HepG2 (cell line): ENCODE measurements at regions not wholly inside any gene's neighbourhood (a gene's known extent, or its start where the extent isn't known, plus 50 kb on each side); places are given as distances from the start of the nearest gene placed in this dataset.

Source experiments
- ATAC-seq: fragments of 200-7000 bp; cut with Tn5 transposase; 3 replicates; pipeline ENCODE4 v1.9.1; 2020; ENCODE audit warnings: mild to moderate bottlenecking, moderate library complexity
- BruUV-seq: library from RNA; stranded (reverse); fragments of 400-500 nt; replicated peaks from 2 replicates; lab custom pipeline; 2021; lab: Mats Ljungman, UMichigan
- CTCF ChIA-PET: fragments of 300-600 bp; formaldehyde crosslinking; extraction: SDS; loops from one replicate; lab custom pipeline; 2021; ENCODE audit warnings: low total read pairs, inconsistent platforms, low intra/inter-chr PET ratio; lab: Yijun Ruan, JAX
- POLR2A ChIA-PET: fragments of 350-600 bp; sonication (Branson Sonifier 250); formaldehyde crosslinking; loops from one replicate; lab custom pipeline; 2020; ENCODE audit warnings: antibody characterized with exemption, inconsistent platforms; lab: Yijun Ruan, JAX
- DNase-seq: peaks from one replicate; pipeline ENCODE4 v3.0.0-alpha.2; 2015; ENCODE audit warnings: low spot score
- FAIRE-seq: peaks from 3 replicates; lab custom pipeline; 2011; peaks lifted over from hg19 to GRCh38; lab: Jason Lieb, UNC
- H2AFZ ChIP-seq: one replicate; pipeline ENCODE4 v1.6.1; 2011; ENCODE audit warnings: low read length, inconsistent platforms
- H3K27ac ChIP-seq: fragments of 300-600 bp; 3 replicates; pipeline ENCODE4 v1.8.0; 2011; ENCODE audit warnings: mixed run types, mild to moderate bottlenecking, mixed read lengths, low read length, inconsistent platforms; ENCODE audit not compliant: insufficient read depth; ENCODE audit errors: extremely low read length
- H3K27me3 ChIP-seq, 2 experiments: fragments of 200-600 bp in 1 of 2; 2 replicates in 1 of 2; 3 replicates in 1 of 2; pipeline versions ENCODE4 v1.6.0 to v1.8.0; 2011; ENCODE audit warnings: low read length in 2 of 2, mild to moderate bottlenecking in 2 of 2, moderate library complexity in 2 of 2, inconsistent platforms in 1 of 2; ENCODE audit not compliant: insufficient read depth in 2 of 2, control insufficient read depth in 1 of 2
- H3K36me3 ChIP-seq, 2 experiments: fragments of 200-600 bp in 1 of 2; replicated peaks in 1 of 2; 2 replicates in 1 of 2; 3 replicates in 1 of 2; pipeline versions ENCODE4 v1.5.1 to v1.8.0; 2011; ENCODE audit warnings: low read length in 2 of 2, inconsistent platforms in 1 of 2; ENCODE audit not compliant: insufficient read depth in 2 of 2, control insufficient read depth in 1 of 2
- H3K4me1 ChIP-seq: 2 replicates; pipeline ENCODE4 v1.5.1; 2012; ENCODE audit warnings: low read length, inconsistent platforms; ENCODE audit not compliant: insufficient read depth
- H3K4me2 ChIP-seq: 2 replicates; pipeline ENCODE4 v1.6.0; 2011; ENCODE audit warnings: low read depth, low read length, inconsistent platforms
- H3K4me3 ChIP-seq, 3 experiments: fragments of 200-600 bp in 1 of 3; sonication (generic), shearing (Covaris generic) in 1 of 3; replicated peaks in 1 of 3; 2 replicates each; pipeline ENCODE4 v1.5.1; 2011 to 2016; ENCODE audit warnings: low read length in 3 of 3, inconsistent platforms in 2 of 3, low read depth in 2 of 3, mild to moderate bottlenecking in 2 of 3, control low read depth in 1 of 3, mixed read lengths in 1 of 3; ENCODE audit not compliant: insufficient read depth in 1 of 3
- H3K79me2 ChIP-seq: one replicate; pipeline ENCODE4 v1.6.1; 2011; ENCODE audit warnings: low read length, inconsistent platforms; ENCODE audit not compliant: insufficient read depth
- H3K9ac ChIP-seq: 2 replicates; pipeline ENCODE4 v1.6.0; 2011; ENCODE audit warnings: mild to moderate bottlenecking, low read depth, low read length, inconsistent platforms; ENCODE audit not compliant: insufficient read depth
- H3K9me3 ChIP-seq: 2 replicates; pipeline ENCODE4 v1.5.1; 2012; ENCODE audit warnings: mild to moderate bottlenecking, low read length
- H4K20me1 ChIP-seq: 2 replicates; pipeline ENCODE4 v1.6.0; 2011; ENCODE audit warnings: inconsistent platforms, mild to moderate bottlenecking, low read length, moderate library complexity; ENCODE audit not compliant: insufficient read depth
- MAFF ChIP-seq: IDR thresholded peaks from 2 replicates; pipeline ENCODE4 v1.6.1; 2011; ENCODE audit warnings: low read depth, low read length, improper control_type of control experiment
- MXD4 ChIP-seq: IDR thresholded peaks from 2 replicates; pipeline ENCODE4 v1.6.1; 2016; ENCODE audit warnings: mild to moderate bottlenecking, missing biosample characterization, missing genetic modification reagents
- PAX8 ChIP-seq: sonication (generic); formaldehyde crosslinking; IDR thresholded peaks from 2 replicates; pipeline ENCODE4 v1.8.0; 2022; ENCODE audit warnings: mild to moderate bottlenecking, missing genetic modification reagents, borderline replicate concordance
- RNF2 ChIP-seq: fragments of 450-650 bp; conservative IDR thresholded peaks from 2 replicates; pipeline ENCODE4 v1.6.1; 2016; ENCODE audit warnings: low read depth
- SAP130 ChIP-seq: IDR thresholded peaks from 2 replicates; pipeline ENCODE4 v1.6.1; 2016; ENCODE audit warnings: low read depth
- SMYD3 ChIP-seq: sonication (generic); formaldehyde crosslinking; IDR thresholded peaks from 2 replicates; pipeline ENCODE4 v1.8.1; 2023; ENCODE audit warnings: mild to moderate bottlenecking, missing genetic modification reagents
- SRSF9 ChIP-seq: fragments of 200-400 bp; formaldehyde crosslinking; IDR thresholded peaks from 2 replicates; pipeline ENCODE4 v1.6.1; 2018; ENCODE audit warnings: borderline replicate concordance, mild to moderate bottlenecking, low read depth, low read length; ENCODE audit not compliant: insufficient read depth, poor library complexity, severe bottlenecking
- SYNCRIP ChIP-seq: fragments of 200-400 bp; formaldehyde crosslinking; IDR thresholded peaks from 2 replicates; pipeline ENCODE4 v1.6.1; 2018; ENCODE audit warnings: mild to moderate bottlenecking, low read depth, low read length; ENCODE audit not compliant: insufficient read depth
- THAP11 ChIP-seq: IDR thresholded peaks from 2 replicates; pipeline ENCODE4 v1.6.1; 2016; ENCODE audit warnings: missing biosample characterization, missing genetic modification reagents
- ZMAT3 ChIP-seq: sonication (generic); formaldehyde crosslinking; conservative IDR thresholded peaks from 2 replicates; pipeline ENCODE4 v1.7.0; 2021; ENCODE audit warnings: missing genetic modification reagents
- ZNF615 ChIP-seq: sonication (generic); formaldehyde crosslinking; IDR thresholded peaks from 2 replicates; pipeline ENCODE4 v1.5.0; 2020; ENCODE audit warnings: mild to moderate bottlenecking, missing genetic modification reagents, borderline replicate concordance
- WGBS: methylation state at CpG from one replicate; pipeline ENCODE4 v1.1.6; 2017; ENCODE audit warnings: low lambda C conversion rate; 5-methylcytosine and 5-hydroxymethylcytosine counted together
- in situ Hi-C: cut with HindIII; loops from 2 replicates; pipeline ENCODE4 v1.10.0; 2017; ENCODE audit warnings: low pct_unique_long_range_greater_than_20kb; ENCODE audit not compliant: extremely low pct_ligation_motif_present
- intact Hi-C: fragments of 100-400 bp; cut with micrococcal nuclease; formaldehyde crosslinking; loops from one replicate; pipeline ENCODE4 v1.10.0; 2022; ENCODE audit not compliant: unreplicated experiment
- TF ChIP-seq, protein P1 (sequence below): sonication (generic); formaldehyde crosslinking; IDR thresholded peaks from 2 replicates; pipeline ENCODE4 v1.8.1; 2022; ENCODE audit warnings: low read depth, mild to moderate bottlenecking, missing genetic modification reagents
- TF ChIP-seq, protein P2 (sequence below): sonication (generic); formaldehyde crosslinking; IDR thresholded peaks from 2 replicates; pipeline ENCODE4 v1.4.0; 2020; ENCODE audit warnings: low read depth, missing genetic modification reagents
- TF ChIP-seq, protein P3 (sequence below): sonication (generic); formaldehyde crosslinking; IDR thresholded peaks from 2 replicates; pipeline ENCODE4 v1.9.0; 2021; ENCODE audit warnings: missing genetic modification reagents, borderline replicate concordance
- TF ChIP-seq, protein P4 (sequence below): sonication (generic); formaldehyde crosslinking; IDR thresholded peaks from 2 replicates; pipeline ENCODE4 v1.5.0; 2020; ENCODE audit warnings: missing genetic modification reagents, mild to moderate bottlenecking, borderline replicate concordance

DNA sequence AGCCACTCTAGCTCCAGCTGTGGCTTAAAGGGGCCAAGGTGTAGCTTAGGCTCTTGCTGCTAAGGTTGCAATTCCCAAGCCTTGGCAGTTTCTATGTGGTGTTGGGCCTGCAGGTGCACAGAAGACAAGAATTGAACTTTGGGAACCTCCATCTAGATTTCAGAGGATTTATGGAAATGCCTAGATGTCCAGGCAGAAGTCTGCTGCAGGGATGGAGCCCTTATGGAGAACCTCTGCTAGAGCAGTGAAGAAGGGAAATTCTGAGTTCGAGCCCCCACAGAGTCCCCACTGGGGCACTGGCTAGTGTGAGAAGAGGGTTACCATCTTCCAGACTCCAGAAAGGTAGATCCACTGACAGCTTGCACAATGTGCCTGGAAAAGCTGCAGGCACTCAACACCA, 694.7 kb downstream of the SLC16A7 start:
- no peaks in the 10 kb centered on the region for H3K4me1 ChIP-seq
- ATAC-seq (no peak), DNase-seq (no peak), FAIRE-seq (no peak)
- 0% methylated on average over 1 of the region's 1 CpG for WGBS
- no peak overlapping the region for H2AFZ ChIP-seq
- H3K9me3 ChIP-seq = peaks cover 56% of the 10 kb centered on the region
- ChIA-PET POLR2A (no interaction called here), CTCF (no interaction called here)
- no peaks in the 10 kb centered on the region for H3K27me3 ChIP-seq
- H3K9ac ChIP-seq = no peak overlapping the region
- H4K20me1 ChIP-seq = no peaks in the 10 kb centered on the region
- in situ Hi-C loops (no loop called here), intact Hi-C loops (no loop called here)
- H3K4me2 ChIP-seq = no peak overlapping the region
- no peak overlapping the region for H3K27ac ChIP-seq
- no TSS peak for BruUV-seq
- no peaks in the 10 kb centered on the region for H3K79me2 ChIP-seq
- H3K4me3 ChIP-seq = no peak overlapping the region
- H3K36me3 ChIP-seq = no peaks in the 10 kb centered on the region
- TF ChIP-seq ZMAT3 = no peak
- TF ChIP-seq PAX8 (CRISPR knock-in tag) = no peak
- no peak for TF ChIP-seq SYNCRIP
- no peak for TF ChIP-seq THAP11 (CRISPR knock-in tag)
- TF ChIP-seq, protein P1, sequence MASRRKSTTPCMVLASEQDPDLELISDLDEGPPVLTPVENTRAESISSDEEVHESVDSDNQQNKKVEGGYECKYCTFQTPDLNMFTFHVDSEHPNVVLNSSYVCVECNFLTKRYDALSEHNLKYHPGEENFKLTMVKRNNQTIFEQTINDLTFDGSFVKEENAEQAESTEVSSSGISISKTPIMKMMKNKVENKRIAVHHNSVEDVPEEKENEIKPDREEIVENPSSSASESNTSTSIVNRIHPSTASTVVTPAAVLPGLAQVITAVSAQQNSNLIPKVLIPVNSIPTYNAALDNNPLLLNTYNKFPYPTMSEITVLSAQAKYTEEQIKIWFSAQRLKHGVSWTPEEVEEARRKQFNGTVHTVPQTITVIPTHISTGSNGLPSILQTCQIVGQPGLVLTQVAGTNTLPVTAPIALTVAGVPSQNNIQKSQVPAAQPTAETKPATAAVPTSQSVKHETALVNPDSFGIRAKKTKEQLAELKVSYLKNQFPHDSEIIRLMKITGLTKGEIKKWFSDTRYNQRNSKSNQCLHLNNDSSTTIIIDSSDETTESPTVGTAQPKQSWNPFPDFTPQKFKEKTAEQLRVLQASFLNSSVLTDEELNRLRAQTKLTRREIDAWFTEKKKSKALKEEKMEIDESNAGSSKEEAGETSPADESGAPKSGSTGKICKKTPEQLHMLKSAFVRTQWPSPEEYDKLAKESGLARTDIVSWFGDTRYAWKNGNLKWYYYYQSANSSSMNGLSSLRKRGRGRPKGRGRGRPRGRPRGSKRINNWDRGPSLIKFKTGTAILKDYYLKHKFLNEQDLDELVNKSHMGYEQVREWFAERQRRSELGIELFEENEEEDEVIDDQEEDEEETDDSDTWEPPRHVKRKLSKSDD (CRISPR knock-in tag) = no peak
- TF ChIP-seq SRSF9 = no peak
- no peak for TF ChIP-seq ZNF615 (CRISPR knock-in tag)
- TF ChIP-seq, protein P2, sequence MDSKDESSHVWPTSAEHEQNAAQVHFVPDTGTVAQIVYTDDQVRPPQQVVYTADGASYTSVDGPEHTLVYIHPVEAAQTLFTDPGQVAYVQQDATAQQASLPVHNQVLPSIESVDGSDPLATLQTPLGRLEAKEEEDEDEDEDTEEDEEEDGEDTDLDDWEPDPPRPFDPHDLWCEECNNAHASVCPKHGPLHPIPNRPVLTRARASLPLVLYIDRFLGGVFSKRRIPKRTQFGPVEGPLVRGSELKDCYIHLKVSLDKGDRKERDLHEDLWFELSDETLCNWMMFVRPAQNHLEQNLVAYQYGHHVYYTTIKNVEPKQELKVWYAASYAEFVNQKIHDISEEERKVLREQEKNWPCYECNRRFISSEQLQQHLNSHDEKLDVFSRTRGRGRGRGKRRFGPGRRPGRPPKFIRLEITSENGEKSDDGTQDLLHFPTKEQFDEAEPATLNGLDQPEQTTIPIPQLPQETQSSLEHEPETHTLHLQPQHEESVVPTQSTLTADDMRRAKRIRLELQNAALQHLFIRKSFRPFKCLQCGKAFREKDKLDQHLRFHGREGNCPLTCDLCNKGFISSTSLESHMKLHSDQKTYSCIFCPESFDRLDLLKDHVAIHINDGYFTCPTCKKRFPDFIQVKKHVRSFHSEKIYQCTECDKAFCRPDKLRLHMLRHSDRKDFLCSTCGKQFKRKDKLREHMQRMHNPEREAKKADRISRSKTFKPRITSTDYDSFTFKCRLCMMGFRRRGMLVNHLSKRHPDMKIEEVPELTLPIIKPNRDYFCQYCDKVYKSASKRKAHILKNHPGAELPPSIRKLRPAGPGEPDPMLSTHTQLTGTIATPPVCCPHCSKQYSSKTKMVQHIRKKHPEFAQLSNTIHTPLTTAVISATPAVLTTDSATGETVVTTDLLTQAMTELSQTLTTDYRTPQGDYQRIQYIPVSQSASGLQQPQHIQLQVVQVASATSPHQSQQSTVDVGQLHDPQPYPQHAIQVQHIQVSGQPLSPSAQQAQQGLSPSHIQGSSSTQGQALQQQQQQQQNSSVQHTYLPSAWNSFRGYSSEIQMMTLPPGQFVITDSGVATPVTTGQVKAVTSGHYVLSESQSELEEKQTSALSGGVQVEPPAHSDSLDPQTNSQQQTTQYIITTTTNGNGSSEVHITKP = no peak
- TF ChIP-seq, protein P3, sequence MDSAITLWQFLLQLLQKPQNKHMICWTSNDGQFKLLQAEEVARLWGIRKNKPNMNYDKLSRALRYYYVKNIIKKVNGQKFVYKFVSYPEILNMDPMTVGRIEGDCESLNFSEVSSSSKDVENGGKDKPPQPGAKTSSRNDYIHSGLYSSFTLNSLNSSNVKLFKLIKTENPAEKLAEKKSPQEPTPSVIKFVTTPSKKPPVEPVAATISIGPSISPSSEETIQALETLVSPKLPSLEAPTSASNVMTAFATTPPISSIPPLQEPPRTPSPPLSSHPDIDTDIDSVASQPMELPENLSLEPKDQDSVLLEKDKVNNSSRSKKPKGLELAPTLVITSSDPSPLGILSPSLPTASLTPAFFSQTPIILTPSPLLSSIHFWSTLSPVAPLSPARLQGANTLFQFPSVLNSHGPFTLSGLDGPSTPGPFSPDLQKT (CRISPR knock-in tag) = no peak
- TF ChIP-seq SAP130 (CRISPR knock-in tag) = no peak
- no peak for TF ChIP-seq MXD4 (CRISPR knock-in tag)
- no peak for TF ChIP-seq SMYD3
- TF ChIP-seq, protein P4, sequence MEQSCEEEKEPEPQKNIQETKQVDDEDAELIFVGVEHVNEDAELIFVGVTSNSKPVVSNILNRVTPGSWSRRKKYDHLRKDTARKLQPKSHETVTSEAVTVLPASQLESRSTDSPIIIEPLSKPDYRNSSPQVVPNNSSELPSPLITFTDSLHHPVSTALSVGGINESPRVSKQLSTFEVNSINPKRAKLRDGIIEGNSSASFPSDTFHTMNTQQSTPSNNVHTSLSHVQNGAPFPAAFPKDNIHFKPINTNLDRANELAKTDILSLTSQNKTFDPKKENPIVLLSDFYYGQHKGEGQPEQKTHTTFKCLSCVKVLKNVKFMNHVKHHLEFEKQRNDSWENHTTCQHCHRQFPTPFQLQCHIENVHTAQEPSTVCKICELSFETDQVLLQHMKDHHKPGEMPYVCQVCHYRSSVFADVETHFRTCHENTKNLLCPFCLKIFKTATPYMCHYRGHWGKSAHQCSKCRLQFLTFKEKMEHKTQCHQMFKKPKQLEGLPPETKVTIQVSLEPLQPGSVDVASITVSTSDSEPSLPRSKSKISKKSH (CRISPR knock-in tag) = no peak
- no peak for TF ChIP-seq MAFF
- no peak for TF ChIP-seq RNF2
